ENCODE measurements at regions not wholly inside any gene's neighbourhood (a gene's known extent, or its start where the extent isn't known, plus 50 kb on each side); places are given as distances from the start of the nearest gene placed in this dataset.

- TF ChIP-seq, protein P1, sequence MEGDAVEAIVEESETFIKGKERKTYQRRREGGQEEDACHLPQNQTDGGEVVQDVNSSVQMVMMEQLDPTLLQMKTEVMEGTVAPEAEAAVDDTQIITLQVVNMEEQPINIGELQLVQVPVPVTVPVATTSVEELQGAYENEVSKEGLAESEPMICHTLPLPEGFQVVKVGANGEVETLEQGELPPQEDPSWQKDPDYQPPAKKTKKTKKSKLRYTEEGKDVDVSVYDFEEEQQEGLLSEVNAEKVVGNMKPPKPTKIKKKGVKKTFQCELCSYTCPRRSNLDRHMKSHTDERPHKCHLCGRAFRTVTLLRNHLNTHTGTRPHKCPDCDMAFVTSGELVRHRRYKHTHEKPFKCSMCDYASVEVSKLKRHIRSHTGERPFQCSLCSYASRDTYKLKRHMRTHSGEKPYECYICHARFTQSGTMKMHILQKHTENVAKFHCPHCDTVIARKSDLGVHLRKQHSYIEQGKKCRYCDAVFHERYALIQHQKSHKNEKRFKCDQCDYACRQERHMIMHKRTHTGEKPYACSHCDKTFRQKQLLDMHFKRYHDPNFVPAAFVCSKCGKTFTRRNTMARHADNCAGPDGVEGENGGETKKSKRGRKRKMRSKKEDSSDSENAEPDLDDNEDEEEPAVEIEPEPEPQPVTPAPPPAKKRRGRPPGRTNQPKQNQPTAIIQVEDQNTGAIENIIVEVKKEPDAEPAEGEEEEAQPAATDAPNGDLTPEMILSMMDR (IDR thresholded peaks at IDR 0.05), result no peak
- Mint-ChIP-seq H3K4me3 (ENCODE audit: unreplicated experiment) (no peak overlapping the region), H3K4me1 (ENCODE audit: unreplicated experiment) (no peaks in the 10 kb centered on the region), H3K9me3 (ENCODE audit: unreplicated experiment) (no peaks in the 10 kb centered on the region), H3K36me3 (ENCODE audit: unreplicated experiment) (no peaks in the 10 kb centered on the region), H3K27ac (ENCODE audit: unreplicated experiment) (no peak overlapping the region), H3K27me3 (ENCODE audit: unreplicated experiment) (no peaks in the 10 kb centered on the region)
- DNase-seq (ENCODE audit: extremely low spot score, unreplicated experiment), result no peak
Measured at GRCh38 chr4:132123870-132124623, 1025.0 kb upstream of the PCDH10 start.

DNA sequence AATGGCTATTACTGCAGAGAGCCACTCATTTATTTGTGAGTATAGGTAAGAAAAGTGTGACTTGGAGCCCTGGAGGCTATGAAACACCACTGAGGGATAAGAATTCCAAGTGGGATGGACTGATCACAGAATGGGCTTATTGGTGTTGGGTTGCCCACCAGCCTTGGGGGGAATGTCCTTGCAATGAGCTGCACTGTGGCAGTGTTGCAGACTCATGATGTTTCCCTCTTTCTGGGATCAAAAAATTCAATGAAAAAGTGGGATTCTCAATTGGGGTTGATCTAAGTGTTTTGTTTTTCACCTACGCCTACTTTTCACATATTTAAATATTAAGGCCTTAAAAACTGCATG lies 1024.5 kb upstream of the PCDH10 start:
- Mint-ChIP-seq H3K36me3 (ENCODE audit: unreplicated experiment) (no peaks in the 10 kb centered on the region), H3K27me3 (ENCODE audit: unreplicated experiment) (no peaks in the 10 kb centered on the region), H3K4me1 (ENCODE audit: unreplicated experiment) (no peaks in the 10 kb centered on the region), H3K27ac (ENCODE audit: unreplicated experiment) (no peak overlapping the region), H3K9me3 (ENCODE audit: unreplicated experiment) (no peaks in the 10 kb centered on the region), H3K4me3 (ENCODE audit: unreplicated experiment) (no peak overlapping the region)
- TF ChIP-seq, protein P1 (IDR thresholded peaks at IDR 0.05), result no peak
- no peak for DNase-seq (ENCODE audit: extremely low spot score, unreplicated experiment)

DNA sequence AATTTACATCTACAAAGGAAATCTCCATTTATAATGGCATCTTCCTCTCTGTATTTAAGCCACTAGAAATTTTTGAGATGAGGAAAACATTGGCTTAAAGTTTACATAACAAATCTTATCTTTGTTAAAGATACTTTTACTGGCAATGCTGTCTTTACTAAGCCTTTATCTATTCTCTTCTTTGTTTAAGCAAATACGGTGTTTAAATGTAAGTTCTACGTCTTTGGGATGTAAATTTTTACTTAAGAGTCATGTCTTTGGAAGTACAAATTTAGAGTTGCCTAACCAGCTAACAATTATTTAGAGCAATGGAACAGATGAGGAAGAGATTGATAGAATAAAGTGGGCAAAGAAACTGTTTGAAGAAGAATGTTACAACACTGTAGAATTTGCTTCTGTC lies 1024.0 kb upstream of the PCDH10 start:
- TF ChIP-seq, protein P1 (IDR thresholded peaks at IDR 0.05), result no peak
- no peaks in the 10 kb centered on the region for H3K4me1 Mint-ChIP-seq (ENCODE audit: unreplicated experiment)

DNA sequence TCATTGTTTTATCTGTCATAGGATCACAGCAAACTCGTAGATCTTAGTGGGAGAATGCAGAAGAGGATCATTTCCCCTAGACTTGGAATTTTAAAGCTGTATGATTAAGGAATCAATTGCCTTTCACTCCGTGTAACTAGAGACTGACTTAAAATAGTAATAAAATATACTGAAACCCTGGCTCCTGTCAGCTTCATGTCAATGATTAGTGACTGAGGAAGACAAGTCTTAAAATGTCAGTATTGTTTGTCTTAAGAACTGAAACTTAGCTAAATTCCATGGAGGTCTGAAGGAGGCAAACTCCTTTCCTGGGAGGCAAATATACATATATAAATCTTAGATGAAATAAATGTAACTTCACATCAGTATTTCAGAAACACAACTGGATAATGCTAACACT lies 1016.7 kb upstream of the PCDH10 start:
- TF ChIP-seq, protein P1 (IDR thresholded peaks at IDR 0.05), result no peak
- H3K4me3 Mint-ChIP-seq (ENCODE audit: unreplicated experiment), result no peak overlapping the region
- no peaks in the 10 kb centered on the region for H3K36me3 Mint-ChIP-seq (ENCODE audit: unreplicated experiment)
- H3K27me3 Mint-ChIP-seq (ENCODE audit: unreplicated experiment), result no peaks in the 10 kb centered on the region
- H3K4me1 Mint-ChIP-seq (ENCODE audit: unreplicated experiment), result no peaks in the 10 kb centered on the region
- H3K27ac Mint-ChIP-seq (ENCODE audit: unreplicated experiment), result no peak overlapping the region
- no peak for DNase-seq (ENCODE audit: extremely low spot score, unreplicated experiment)
- H3K9me3 Mint-ChIP-seq (ENCODE audit: unreplicated experiment), result peaks cover 8% of the 10 kb centered on the region

More for the DNA sequence above, 1024.0 kb upstream of the PCDH10 start:
- Mint-ChIP-seq H3K36me3 (ENCODE audit: unreplicated experiment) (no peaks in the 10 kb centered on the region), H3K27me3 (ENCODE audit: unreplicated experiment) (no peaks in the 10 kb centered on the region), H3K9me3 (ENCODE audit: unreplicated experiment) (no peaks in the 10 kb centered on the region), H3K27ac (ENCODE audit: unreplicated experiment) (no peak overlapping the region), H3K4me3 (ENCODE audit: unreplicated experiment) (no peak overlapping the region)
- no peak for DNase-seq (ENCODE audit: extremely low spot score, unreplicated experiment)

DNA sequence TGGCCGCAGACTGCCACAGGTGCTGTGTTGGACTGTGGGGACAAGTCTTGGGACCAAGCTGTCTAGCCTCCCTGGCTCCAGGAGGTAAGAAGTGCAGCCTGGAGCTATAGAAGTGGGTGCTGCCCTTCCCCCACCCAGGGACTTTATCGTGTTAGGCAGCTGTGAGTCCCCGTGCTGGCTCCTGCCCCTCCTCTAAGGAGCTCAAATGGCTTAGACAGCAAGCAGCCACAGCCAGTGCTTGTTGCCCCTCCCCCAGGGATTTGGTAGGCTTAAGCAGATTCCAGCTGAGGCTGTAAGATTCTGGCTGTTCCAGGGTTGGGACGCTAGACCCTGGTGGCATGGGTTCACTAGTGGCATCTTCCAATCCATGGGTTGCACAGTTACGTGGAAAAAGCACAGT lies 979.4 kb upstream of the PCDH10 start:
- H3K36me3 Mint-ChIP-seq (ENCODE audit: unreplicated experiment), result no peaks in the 10 kb centered on the region
- DNase-seq (ENCODE audit: extremely low spot score, unreplicated experiment), result no peak
- H3K4me1 Mint-ChIP-seq (ENCODE audit: unreplicated experiment), result no peaks in the 10 kb centered on the region
- peaks cover 10% of the 10 kb centered on the region for H3K9me3 Mint-ChIP-seq (ENCODE audit: unreplicated experiment)
- peaks cover 5% of the 10 kb centered on the region for H3K27me3 Mint-ChIP-seq (ENCODE audit: unreplicated experiment)
- TF ChIP-seq, protein P1 (IDR thresholded peaks at IDR 0.05), result no peak
- H3K4me3 Mint-ChIP-seq (ENCODE audit: unreplicated experiment), result no peak overlapping the region
- no peak overlapping the region for H3K27ac Mint-ChIP-seq (ENCODE audit: unreplicated experiment)

Data from osteocyte (in vitro differentiated cells).